ENCODE measurements at regions not wholly inside any gene's neighbourhood (a gene's known extent, or its start where the extent isn't known, plus 50 kb on each side); places are given as distances from the start of the nearest gene placed in this dataset.
"Not testable (repeated sequence)": the region's sequence is repeated elsewhere in the genome, so short reads cannot be mapped to it uniquely, and the experiment has no call there.

DNA sequence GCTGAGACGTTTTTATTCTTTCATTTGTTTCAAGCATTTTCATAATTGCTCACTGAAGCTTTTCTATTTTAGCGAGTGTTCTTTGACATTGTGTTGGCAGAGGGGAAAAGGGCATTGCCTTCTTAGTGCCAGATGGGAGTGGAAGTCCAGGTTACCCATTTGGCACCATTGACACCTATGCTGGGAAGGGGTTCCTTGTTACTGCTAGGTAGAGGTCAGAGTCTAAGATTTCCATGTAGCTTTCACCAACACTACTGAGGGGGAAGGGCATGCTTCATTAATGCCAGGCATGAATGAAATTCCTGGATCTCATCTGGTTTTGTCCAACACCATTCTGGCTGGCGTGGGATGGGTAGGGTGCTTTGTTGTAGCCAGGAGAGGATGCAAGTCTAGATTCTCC lies 191.3 kb upstream of the PLGLB1 start:
- TF ChIP-seq, protein P1, sequence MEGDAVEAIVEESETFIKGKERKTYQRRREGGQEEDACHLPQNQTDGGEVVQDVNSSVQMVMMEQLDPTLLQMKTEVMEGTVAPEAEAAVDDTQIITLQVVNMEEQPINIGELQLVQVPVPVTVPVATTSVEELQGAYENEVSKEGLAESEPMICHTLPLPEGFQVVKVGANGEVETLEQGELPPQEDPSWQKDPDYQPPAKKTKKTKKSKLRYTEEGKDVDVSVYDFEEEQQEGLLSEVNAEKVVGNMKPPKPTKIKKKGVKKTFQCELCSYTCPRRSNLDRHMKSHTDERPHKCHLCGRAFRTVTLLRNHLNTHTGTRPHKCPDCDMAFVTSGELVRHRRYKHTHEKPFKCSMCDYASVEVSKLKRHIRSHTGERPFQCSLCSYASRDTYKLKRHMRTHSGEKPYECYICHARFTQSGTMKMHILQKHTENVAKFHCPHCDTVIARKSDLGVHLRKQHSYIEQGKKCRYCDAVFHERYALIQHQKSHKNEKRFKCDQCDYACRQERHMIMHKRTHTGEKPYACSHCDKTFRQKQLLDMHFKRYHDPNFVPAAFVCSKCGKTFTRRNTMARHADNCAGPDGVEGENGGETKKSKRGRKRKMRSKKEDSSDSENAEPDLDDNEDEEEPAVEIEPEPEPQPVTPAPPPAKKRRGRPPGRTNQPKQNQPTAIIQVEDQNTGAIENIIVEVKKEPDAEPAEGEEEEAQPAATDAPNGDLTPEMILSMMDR (IDR thresholded peaks at IDR 0.05 in 8 of 11, conservative IDR thresholded peaks at IDR 0.05 in 3 of 11): not testable (repeated sequence)
- TF ChIP-seq POLR2AphosphoS5 (IDR thresholded peaks at IDR 0.05): not testable (repeated sequence)

Measured in spleen (tissue), 7 donors.